ENCODE measurements at regions not wholly inside any gene's neighbourhood (a gene's known extent, or its start where the extent isn't known, plus 50 kb on each side); places are given as distances from the start of the nearest gene placed in this dataset.

DNA sequence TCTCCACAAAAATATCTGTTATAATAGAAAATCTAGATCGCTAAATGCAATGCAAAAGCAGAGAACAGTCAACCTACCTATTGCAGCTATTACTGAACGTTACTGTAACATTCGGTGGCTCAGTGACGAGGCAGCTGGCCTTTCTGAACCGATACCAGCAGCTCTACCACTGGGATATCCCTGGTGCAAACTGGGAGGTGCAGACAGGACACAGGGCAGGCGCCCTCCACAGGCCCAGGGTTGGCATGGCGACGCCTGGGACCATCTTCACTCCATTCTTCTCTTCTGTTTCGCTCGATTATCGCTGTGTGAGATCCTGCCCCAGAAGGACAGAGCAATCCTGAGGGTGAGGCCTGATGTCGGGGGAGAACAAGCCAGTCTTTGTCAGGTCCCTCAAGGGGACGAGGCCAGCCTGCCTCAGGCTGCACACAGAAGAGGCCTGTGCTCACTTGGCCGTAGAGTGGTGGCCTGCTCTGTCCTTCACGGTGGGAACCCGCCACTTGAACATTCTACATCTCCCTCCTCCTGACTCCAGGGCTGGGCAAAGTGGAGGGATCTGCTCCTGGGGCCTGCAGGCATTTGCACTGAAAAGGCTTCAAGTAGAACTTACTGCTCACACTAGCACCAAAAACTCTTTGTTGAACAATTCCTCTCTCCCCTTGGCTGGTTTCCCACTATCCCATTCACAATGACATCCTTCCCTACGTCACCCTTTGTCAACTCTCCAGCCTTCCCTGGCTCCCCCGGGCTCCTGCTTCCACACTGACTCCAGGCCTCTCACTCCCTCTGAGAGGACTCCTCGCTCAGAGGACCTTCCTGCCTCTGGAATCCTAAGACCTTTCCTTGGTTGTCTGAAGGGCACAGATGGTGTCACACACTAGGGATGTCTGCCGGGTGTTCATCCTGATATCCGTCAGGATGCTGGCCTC is 49.7 kb downstream of the CYRIA start:
- DNase-seq, result no peak

GRCh38 chr2:16615246-16615645 is 50.4 kb downstream of the CYRIA start:
- no peak for DNase-seq

GRCh38 chr2:16614314-16614860 is 51.2 kb downstream of the CYRIA start:
- DNase-seq, result no peak

DNA sequence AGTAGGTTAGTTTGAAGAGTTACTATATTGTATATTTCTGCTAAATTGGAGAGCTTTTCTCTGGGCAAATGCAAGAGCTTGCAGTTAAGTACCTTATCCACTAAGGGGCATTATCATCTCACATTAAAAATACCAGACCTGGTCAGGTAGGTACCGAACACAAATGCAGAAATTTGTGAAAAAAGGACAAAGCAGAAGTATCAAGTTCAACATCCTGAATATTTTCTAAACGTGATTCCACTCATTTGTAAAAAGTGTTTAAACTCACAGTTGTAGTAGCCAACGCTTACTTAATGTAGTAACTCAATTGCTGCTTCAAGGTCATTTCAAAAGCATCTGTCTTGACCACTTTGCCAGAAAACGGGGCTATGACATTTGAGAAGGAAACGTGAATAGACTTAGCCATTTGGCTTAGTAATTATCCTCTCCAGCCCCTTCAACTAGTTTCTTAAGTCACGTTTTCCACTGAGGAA is 52.1 kb downstream of the CYRIA start:
- peak in 1 of 2 experiments; percentile 33 for DNase-seq

DNA sequence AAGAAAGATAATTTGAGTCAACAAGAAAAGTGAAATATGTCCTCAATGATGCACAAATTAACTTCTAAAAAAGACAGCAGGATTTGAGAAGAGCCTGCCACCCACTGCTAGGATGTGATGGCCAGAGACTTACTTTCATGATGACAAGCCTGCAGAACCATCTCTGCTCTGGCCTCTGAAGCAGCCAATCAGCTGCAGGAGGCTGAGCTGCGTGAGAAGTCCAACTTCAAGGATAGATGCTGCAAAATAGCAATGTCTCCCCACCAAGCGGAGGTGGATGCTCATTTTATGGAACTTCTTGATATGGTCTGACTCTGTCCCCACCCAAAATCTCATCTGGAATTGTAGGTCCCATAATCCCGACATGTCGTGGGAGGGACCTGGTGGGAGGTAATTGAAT is 53.1 kb downstream of the CYRIA start:
- DNase-seq, result no peak

DNA sequence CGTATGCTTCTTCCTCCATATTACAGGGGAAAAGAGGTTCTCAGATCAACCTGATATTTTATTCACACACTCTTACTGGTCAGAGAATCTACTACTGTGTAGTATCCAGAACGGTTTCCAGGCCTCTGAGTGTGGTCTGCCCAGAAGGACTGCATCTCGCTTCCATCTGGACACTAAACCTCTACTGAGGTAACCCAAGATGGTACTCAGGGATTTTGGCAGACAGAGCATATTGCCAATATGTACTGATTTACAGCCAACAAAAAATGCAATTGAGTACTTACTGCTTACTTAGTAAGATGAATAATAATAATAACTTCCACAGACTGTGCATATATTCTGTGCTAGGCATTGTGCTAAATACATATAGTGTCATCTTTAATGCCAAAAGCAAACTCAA is 55.8 kb downstream of the CYRIA start:
- DNase-seq, result no peak

GRCh38 chr2:16608661-16609643 is 56.7 kb downstream of the CYRIA start:
- peak; percentile 37 to 67 for DNase-seq

GRCh38 chr2:16607301-16607700 is 58.3 kb downstream of the CYRIA start:
- DNase-seq, result no peak

DNA sequence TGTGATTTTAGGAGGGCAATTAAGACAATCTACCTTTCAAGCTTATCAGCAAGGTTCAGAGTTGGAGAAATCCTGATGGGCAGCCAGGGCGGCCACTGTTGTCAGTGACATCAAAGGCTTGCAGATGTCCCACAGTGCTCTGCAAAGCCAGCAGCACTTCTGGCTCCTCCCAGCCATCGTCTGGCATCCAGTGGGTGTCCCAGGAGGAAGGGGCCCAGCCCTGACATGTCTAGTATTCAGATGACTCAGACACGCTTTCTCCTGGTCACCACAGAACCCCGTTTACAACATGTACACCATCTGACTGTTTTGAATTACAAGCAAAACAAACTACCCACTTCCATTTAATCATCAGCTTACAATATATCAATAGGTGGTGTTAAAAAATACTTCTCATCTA is 61.4 kb downstream of the CYRIA start:
- DNase-seq, result no peak

DNA sequence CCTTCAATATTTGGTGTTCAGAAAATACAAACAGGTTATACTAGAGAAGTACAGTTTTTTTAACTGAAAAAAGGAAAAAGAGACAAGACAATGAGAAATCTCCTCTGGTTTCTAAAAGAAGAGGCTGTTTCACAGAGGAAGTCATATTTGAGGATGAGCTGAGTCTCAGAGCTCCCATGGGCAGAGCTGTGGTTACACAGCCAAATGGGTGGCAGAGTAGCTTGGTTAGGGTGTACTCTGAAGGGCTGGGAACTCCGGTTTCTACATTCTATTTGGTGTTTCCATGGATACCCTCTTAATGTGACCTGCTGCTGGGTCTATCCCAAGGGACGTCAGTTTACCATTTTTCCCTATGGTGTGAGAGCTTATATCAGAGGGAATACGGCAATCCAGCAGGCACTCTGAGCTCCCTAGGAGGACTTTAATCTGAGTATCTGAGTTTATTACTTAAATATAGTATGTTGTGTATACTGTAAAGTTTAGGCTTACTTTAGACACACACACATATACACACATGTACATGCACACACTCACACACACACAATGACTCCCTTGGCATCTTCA is 74.2 kb downstream of the CYRIA start:
- DNase-seq, result no peak

- DNase-seq, result no peak
Observed at GRCh38 chr2:16589465-16589864, 76.2 kb downstream of the CYRIA start.

GRCh38 chr2:16588565-16588964 is 77.1 kb downstream of the CYRIA start:
- DNase-seq, result no peak

DNA sequence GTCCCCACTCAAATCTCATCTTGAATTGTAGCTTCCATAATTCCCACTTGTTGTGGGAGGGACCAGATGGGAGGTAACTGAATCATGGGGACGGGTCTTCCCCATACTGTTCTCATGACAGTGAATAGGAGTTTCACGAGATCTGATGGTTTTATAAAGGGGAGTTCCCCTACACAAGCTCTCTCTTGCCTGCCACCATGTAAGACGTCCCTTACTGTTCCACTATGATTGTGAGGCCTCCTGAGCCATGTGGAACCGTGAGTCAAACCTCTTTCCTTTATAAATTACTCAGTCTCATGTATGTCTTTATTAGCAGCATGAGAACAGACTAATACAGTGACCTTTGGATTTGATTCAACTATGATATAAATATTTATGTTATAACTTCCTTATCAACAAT is 78.0 kb downstream of the CYRIA start:
- no peak for DNase-seq

GRCh38 chr2:16584824-16585540 is 80.7 kb downstream of the CYRIA start:
- DNase-seq, result no peak

GRCh38 chr2:16584084-16584483 is 81.5 kb downstream of the CYRIA start:
- DNase-seq, result no peak

GRCh38 chr2:16581241-16581640 is 84.4 kb downstream of the CYRIA start:
- no peak for DNase-seq

DNA sequence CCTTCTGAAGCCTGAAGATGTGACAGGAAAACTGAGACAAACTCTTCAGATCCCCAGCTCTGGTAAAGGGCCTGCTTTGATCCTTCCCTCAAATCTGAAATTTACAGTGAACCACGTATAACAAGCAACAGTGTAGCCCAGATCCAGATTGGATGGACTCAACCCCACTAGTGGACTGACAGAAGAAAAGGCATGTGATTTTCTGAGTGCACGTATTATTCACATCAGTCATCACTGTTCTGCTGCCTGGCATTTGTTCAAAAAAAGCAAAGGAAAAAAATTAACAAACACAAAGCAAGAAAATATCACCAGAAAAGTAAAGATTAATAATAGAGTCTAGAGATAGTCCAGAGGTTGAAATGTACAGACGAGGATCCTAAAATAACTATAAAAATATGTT is 87.6 kb downstream of the CYRIA start:
- no peak for DNase-seq

GRCh38 chr2:16570516-16570915 is 95.1 kb downstream of the CYRIA start:
- no peak for DNase-seq

DNA sequence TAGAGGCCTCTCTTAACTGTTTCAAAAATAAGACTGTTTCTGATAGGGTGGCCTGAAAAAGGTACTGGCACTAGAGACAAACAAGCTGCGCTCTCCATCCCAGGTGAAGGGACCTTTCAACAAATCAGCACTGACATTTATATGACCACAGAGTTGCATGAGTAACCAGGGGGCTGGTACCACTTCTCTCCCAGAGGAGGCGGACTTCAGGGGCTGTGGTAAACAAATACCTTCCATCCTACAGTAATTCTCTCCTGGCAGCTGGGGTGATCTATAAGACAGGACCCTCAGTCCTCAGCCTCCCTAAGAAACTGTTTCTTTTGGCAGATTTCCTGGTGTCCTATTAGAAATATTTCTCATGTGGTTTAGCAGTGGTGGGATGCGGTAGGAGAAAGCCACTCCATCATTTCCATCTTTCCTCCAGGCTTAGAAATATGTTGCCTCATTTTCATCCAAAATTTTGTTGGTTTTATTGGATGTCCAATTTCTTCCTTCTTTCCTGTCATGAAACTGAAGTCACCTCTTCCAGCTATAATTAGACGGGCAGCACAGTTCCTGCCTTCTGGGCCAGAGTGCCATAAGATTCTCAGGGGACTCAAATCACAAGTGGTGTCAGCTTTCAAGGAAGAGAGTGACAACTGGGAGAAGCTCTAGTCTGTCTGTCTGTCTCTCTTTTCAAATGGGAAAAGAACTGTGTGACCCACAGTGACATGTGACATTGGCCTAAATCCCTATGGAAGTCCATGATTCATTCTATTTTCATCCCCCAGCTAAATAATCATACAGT is 96.4 kb downstream of the CYRIA start:
- no peak for DNase-seq

DNA sequence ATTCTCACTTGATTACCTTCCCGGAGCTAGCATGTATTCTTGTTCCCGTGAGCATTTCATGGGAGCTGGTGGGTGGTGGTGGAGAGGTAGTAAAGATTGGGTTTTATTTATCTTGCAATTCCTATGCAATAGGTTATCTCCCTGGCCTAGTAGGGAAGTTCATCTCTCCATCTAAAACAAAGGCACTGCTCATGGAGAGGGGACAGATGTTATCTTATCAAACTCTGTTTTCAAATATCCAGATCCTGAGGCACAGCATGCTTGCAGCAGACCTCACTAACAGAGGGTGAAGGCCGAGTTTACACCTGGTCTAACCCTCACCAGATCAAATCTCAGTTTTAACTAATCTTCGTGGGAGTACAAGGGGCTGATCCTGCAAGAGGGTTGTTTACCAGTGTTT is 98.9 kb downstream of the CYRIA start:
- DNase-seq, result no peak

GRCh38 chr2:16565481-16565880 is 100.2 kb downstream of the CYRIA start:
- no peak for DNase-seq
